ENCODE measurements at regions not wholly inside any gene's neighbourhood (a gene's known extent, or its start where the extent isn't known, plus 50 kb on each side); places are given as distances from the start of the nearest gene placed in this dataset.

DNA sequence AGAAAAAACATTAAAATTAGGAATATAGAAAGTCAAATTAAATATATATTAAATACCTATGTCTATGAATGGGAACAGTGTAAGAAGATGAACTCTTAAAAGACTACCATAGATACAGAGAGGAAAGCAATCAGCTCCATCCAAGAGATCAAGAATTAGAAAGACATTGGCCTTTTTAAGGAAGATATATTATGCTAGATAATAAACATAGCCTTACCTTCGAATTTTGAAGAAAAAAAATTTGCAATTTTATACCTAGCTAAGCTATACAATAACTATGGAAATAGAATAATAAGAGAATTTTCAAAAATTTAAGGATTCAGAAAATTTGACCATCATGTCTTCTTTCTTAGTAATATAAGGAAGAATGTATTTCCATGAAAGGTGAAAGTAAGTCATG lies 74.7 kb upstream of the MYT1L start:
- TF ChIP-seq EZH2 (IDR thresholded peaks at IDR 0.05; ENCODE audit: borderline replicate concordance, insufficient read depth, low read depth, low read length, poor library complexity, severe bottlenecking): no peak
- TF ChIP-seq, protein P1, sequence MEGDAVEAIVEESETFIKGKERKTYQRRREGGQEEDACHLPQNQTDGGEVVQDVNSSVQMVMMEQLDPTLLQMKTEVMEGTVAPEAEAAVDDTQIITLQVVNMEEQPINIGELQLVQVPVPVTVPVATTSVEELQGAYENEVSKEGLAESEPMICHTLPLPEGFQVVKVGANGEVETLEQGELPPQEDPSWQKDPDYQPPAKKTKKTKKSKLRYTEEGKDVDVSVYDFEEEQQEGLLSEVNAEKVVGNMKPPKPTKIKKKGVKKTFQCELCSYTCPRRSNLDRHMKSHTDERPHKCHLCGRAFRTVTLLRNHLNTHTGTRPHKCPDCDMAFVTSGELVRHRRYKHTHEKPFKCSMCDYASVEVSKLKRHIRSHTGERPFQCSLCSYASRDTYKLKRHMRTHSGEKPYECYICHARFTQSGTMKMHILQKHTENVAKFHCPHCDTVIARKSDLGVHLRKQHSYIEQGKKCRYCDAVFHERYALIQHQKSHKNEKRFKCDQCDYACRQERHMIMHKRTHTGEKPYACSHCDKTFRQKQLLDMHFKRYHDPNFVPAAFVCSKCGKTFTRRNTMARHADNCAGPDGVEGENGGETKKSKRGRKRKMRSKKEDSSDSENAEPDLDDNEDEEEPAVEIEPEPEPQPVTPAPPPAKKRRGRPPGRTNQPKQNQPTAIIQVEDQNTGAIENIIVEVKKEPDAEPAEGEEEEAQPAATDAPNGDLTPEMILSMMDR (IDR thresholded peaks at IDR 0.05): no peak
